Breast epithelium (tissue), 4 donors: ENCODE measurements at regions not wholly inside any gene's neighbourhood (a gene's known extent, or its start where the extent isn't known, plus 50 kb on each side); places are given as distances from the start of the nearest gene placed in this dataset.

Experiments
- DNase-seq, 2 donors: peaks; one replicate each; pipeline ENCODE4 v3.0.0-alpha.2; 2019; ENCODE audit warnings: low spot score in 2 of 2
- H3K27ac ChIP-seq, 2 donors: fragments of 200-600 bp; sonication (generic) in 1 of 2; one replicate each; pipeline ENCODE4 v1.5.1; 2016 to 2019; ENCODE audit warnings: mild to moderate bottlenecking in 1 of 2
- H3K27me3 ChIP-seq, 2 donors: fragments of 200-600 bp; sonication (generic) in 1 of 2; one replicate each; pipeline versions ENCODE4 v1.5.1 to v1.6.0; 2017 to 2019; ENCODE audit warnings: control low read depth in 1 of 2, mild to moderate bottlenecking in 1 of 2
- H3K36me3 ChIP-seq: fragments of 200-600 bp; one replicate; pipeline ENCODE4 v1.5.1; 2019
- H3K4me1 ChIP-seq, 2 donors: fragments of 200-600 bp; sonication (generic); one replicate each; pipeline ENCODE4 v1.5.1; 2016 to 2019; ENCODE audit warnings: control low read depth in 1 of 2
- H3K4me3 ChIP-seq, 3 donors: fragments of 200-600 bp; sonication (generic); 1 replicate in 2 of 3; 2 replicates in 1 of 3; pipeline ENCODE4 v1.5.1; 2016 to 2019; ENCODE audit warnings: mild to moderate bottlenecking in 3 of 3, moderate library complexity in 2 of 3
- H3K9me3 ChIP-seq, 2 donors: fragments of 200-600 bp; sonication (generic) in 1 of 2; one replicate each; pipeline ENCODE4 v1.5.1; 2016 to 2019; ENCODE audit warnings: control low read depth in 1 of 2
- CTCF ChIP-seq, 3 donors: fragments of 450-650 bp; IDR thresholded peaks; one replicate each; pipeline ENCODE4 v1.5.1; 2016 to 2017; ENCODE audit warnings: antibody characterized with exemption in 3 of 3, mild to moderate bottlenecking in 3 of 3, moderate library complexity in 3 of 3
- POLR2A ChIP-seq: fragments of 450-650 bp; IDR thresholded peaks from one replicate; pipeline ENCODE4 v1.6.1; 2016; ENCODE audit warnings: antibody characterized with exemption, mild to moderate bottlenecking, moderate library complexity
- POLR2AphosphoS5 ChIP-seq, 3 donors: sonication (generic); formaldehyde crosslinking; IDR thresholded peaks; one replicate each; pipeline ENCODE4 v1.6.1; 2017; ENCODE audit warnings: antibody characterized with exemption in 3 of 3
- intact Hi-C: fragments of 100-400 bp; cut with DNase I; formaldehyde crosslinking; loops from one replicate; pipeline ENCODE4 v1.15.1; 2023; ENCODE audit warnings: low total_unique reads

- no peaks in the 10 kb centered on the region for H3K36me3 ChIP-seq
- intact Hi-C loops: no loop called here
- no peak overlapping the region for H3K27ac ChIP-seq
- H3K4me1 ChIP-seq: no peaks in the 10 kb centered on the region
- H3K9me3 ChIP-seq: no peaks in the 10 kb centered on the region
- TF ChIP-seq CTCF (IDR thresholded peaks at IDR 0.05): no peak
- no peak for TF ChIP-seq POLR2AphosphoS5 (IDR thresholded peaks at IDR 0.05)
- TF ChIP-seq POLR2A: no peak
- no peaks in the 10 kb centered on the region for H3K27me3 ChIP-seq
- H3K4me3 ChIP-seq: no peak overlapping the region
- no peak for DNase-seq
Observed at GRCh38 chr4:124786634-124787033, 74.1 kb upstream of the ANKRD50 start.

- H3K4me3 ChIP-seq: no peak overlapping the region
- H3K27ac ChIP-seq: no peak overlapping the region
- no peaks in the 10 kb centered on the region for H3K9me3 ChIP-seq
- intact Hi-C loops: no loop called here
- TF ChIP-seq POLR2AphosphoS5 (IDR thresholded peaks at IDR 0.05) (no peak), POLR2A (no peak), CTCF (IDR thresholded peaks at IDR 0.05) (no peak)
- H3K27me3 ChIP-seq: no peaks in the 10 kb centered on the region
- H3K4me1 ChIP-seq: no peaks in the 10 kb centered on the region
- no peak for DNase-seq
- H3K36me3 ChIP-seq: no peaks in the 10 kb centered on the region
Observed at GRCh38 chr4:124785645-124786044, 73.1 kb upstream of the ANKRD50 start.

GRCh38 chr4:124783847-124784246, 71.3 kb upstream of the ANKRD50 start:
- H3K27me3 ChIP-seq: no peaks in the 10 kb centered on the region
- H3K4me1 ChIP-seq: no peaks in the 10 kb centered on the region
- H3K36me3 ChIP-seq: no peaks in the 10 kb centered on the region
- no peak overlapping the region for H3K27ac ChIP-seq
- no peaks in the 10 kb centered on the region for H3K9me3 ChIP-seq
- no peak for TF ChIP-seq CTCF (IDR thresholded peaks at IDR 0.05)
- no peak for TF ChIP-seq POLR2A
- no peak for TF ChIP-seq POLR2AphosphoS5 (IDR thresholded peaks at IDR 0.05)
- DNase-seq: no peak
- intact Hi-C loops: no loop called here
- no peak overlapping the region for H3K4me3 ChIP-seq

- Histone ChIP-seq H3K27ac (no peak overlapping the region), H3K36me3 (no peaks in the 10 kb centered on the region), H3K9me3 (no peaks in the 10 kb centered on the region), H3K4me3 (no peak overlapping the region), H3K27me3 (no peaks in the 10 kb centered on the region), H3K4me1 (no peaks in the 10 kb centered on the region)
- no peak for DNase-seq
- TF ChIP-seq POLR2AphosphoS5 (IDR thresholded peaks at IDR 0.05) (no peak), CTCF (IDR thresholded peaks at IDR 0.05) (no peak), POLR2A (no peak)
- intact Hi-C loops: no loop called here
Observed at GRCh38 chr4:124777007-124777406, 64.5 kb upstream of the ANKRD50 start.

GRCh38 chr4:124768596-124769365, 56.2 kb upstream of the ANKRD50 start:
- DNase-seq: no peak
- H3K36me3 ChIP-seq: no peaks in the 10 kb centered on the region
- no peaks in the 10 kb centered on the region for H3K9me3 ChIP-seq
- H3K27ac ChIP-seq: no peak overlapping the region
- intact Hi-C loops: no loop called here
- no peaks in the 10 kb centered on the region for H3K27me3 ChIP-seq
- H3K4me1 ChIP-seq: no peaks in the 10 kb centered on the region
- TF ChIP-seq POLR2A (no peak), CTCF (IDR thresholded peaks at IDR 0.05) (no peak), POLR2AphosphoS5 (IDR thresholded peaks at IDR 0.05) (no peak)
- no peak overlapping the region for H3K4me3 ChIP-seq
